ENCODE measurements at regions not wholly inside any gene's neighbourhood (a gene's known extent, or its start where the extent isn't known, plus 50 kb on each side); places are given as distances from the start of the nearest gene placed in this dataset.
"Not testable (repeated sequence)": the region's sequence is repeated elsewhere in the genome, so short reads cannot be mapped to it uniquely, and the experiment has no call there.

DNA sequence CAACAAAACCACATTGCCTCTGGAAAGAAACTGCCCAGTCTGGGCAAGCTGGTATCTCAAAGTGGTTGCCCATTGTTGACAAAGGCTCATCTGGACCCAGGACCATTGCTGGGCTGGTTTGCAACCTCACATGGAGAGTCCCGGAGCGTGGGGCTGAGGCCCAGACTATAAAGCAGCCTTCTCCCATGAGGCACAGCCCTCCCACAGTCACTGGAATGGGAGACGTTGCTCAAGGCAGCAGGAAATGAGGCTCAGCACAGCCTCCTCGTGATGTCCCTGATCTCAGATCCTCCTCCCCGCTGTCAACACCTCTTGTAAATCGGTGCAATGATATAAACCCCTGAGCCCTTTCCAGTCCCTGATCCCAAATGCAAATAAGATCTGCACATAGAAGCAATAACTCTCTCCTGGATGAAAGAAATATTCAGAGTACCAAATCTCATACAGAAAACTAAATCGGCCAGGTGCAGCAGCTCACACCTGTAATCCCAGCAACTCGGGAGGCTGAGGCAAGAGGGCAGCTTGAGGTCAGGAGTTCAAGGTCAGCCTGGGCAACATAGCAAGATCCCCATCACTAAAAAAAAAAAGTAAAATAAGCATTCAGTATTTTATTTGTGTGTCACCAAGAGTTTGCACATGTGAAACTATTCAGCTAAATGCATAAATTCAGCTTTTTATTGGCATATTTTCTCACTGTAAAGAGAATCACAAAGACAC is 103.0 kb upstream of the RREB1 start:
- DNase-seq (ENCODE audit: low read depth) = no peak
- TF ChIP-seq, protein P1, sequence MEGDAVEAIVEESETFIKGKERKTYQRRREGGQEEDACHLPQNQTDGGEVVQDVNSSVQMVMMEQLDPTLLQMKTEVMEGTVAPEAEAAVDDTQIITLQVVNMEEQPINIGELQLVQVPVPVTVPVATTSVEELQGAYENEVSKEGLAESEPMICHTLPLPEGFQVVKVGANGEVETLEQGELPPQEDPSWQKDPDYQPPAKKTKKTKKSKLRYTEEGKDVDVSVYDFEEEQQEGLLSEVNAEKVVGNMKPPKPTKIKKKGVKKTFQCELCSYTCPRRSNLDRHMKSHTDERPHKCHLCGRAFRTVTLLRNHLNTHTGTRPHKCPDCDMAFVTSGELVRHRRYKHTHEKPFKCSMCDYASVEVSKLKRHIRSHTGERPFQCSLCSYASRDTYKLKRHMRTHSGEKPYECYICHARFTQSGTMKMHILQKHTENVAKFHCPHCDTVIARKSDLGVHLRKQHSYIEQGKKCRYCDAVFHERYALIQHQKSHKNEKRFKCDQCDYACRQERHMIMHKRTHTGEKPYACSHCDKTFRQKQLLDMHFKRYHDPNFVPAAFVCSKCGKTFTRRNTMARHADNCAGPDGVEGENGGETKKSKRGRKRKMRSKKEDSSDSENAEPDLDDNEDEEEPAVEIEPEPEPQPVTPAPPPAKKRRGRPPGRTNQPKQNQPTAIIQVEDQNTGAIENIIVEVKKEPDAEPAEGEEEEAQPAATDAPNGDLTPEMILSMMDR (conservative IDR thresholded peaks at IDR 0.05; ENCODE audit: low read depth, low read length) = no peak

DNA sequence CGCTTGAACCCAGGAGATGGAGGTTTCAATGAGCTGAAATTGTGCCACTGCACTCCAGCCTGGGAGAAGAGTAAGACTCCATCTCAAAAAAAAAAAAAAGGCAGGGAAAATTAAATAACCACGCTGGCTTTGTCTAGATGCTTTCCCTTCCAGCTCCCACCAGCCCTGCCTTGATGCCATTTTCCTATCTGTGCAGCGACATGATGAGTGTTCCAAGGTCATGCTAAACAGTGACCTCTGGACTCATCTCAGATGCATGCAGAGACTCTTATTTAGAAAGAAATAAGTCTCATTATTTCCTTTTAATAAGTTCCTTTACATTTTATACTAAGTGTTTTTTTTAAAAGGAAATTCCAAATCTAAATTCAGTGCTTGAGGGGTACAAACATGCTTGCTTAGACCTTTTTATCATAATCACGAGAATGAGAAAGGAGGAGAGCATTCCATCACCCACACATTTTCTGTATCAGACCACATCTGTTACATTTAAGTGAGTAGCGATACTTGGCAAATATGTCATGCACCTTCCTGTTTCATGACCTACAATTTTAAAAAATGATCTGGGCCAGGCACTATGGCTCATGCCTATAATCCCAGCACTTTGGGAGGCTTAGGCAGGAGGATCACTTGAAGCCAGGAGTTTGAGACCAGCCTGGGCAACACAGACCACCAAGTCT is 101.1 kb upstream of the RREB1 start:
- TF ChIP-seq, protein P1 (conservative IDR thresholded peaks at IDR 0.05; ENCODE audit: low read depth, low read length) = no peak
- no peak for DNase-seq (ENCODE audit: low read depth)
- no peak overlapping the region for H3K4me3 ChIP-seq (ENCODE audit: low read length)

More for the DNA sequence above, 103.0 kb upstream of the RREB1 start:
- no peak overlapping the region for H3K4me3 ChIP-seq (ENCODE audit: low read length)

DNA sequence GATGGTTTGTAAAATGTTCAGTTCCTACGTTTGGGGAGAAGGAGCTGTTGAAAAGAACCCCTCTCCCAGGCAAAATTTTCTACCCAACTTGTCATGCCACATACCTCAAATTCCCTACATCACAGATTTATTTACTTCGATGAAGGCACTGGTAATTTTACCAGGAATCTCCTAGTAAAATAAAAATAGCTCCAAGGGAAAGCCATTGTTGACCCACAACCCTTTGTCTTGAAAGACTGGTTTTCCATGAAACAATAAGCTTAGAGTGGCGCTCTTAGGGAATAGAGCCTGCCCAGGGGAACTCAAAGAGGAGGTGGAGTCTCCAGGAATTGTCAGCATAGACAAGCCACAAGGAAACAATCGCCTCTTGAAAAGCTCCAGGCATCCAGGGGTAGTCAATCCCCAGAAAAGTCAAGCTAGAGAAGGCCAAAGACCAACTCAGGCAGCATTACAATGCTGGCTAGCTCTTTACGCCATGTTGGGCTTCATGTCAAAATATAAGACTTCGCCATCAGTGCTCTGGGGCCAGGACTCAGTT is 99.2 kb upstream of the RREB1 start:
- no peak overlapping the region for H3K4me3 ChIP-seq (ENCODE audit: low read length)
- DNase-seq (ENCODE audit: low read depth) = no peak
- TF ChIP-seq, protein P1 (conservative IDR thresholded peaks at IDR 0.05; ENCODE audit: low read depth, low read length) = no peak

DNA sequence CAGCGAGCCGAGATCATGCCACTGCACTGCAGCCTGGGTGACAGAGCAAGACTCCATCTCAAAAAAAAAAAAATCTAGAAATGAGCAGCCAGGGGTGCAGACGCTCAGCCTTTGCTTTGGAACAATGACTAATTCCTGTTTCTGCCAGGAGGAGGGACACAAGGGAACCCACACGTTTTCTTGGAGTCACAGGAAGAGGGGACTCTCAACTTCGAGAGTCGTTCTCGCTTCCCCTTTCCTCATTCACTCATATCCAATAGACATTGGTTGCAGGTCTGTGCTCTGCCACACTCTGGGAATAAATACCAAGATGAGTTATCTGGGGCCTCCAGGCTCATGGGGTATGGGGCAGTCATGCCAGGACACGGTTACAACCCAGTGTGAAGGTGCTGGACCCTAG is 91.5 kb upstream of the RREB1 start:
- TF ChIP-seq, protein P1 (conservative IDR thresholded peaks at IDR 0.05; ENCODE audit: low read depth, low read length) = no peak
- no peak for DNase-seq (ENCODE audit: low read depth)
- H3K4me3 ChIP-seq (ENCODE audit: low read length) = no peak overlapping the region

DNA sequence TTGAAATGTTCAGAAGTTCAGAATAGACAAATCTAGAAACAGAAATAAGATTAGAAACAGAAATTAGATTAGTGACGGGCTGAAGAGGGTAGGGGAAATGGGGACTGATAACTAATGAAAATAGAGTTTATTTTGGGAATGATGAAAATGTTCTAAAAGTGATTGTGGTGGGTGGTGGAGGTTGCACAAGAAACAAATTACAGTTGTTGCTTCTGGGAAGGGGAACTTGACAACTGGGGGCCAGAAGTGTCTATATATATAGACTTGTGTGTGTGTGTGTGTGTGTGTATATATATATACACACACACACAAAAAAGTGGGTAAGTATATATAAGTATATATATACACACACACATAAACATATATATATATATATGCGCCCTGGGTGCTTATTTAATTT is 86.5 kb upstream of the RREB1 start:
- TF ChIP-seq, protein P1 (conservative IDR thresholded peaks at IDR 0.05; ENCODE audit: low read depth, low read length) = no peak
- H3K4me3 ChIP-seq (ENCODE audit: low read length) = no peak overlapping the region
- no peak for DNase-seq (ENCODE audit: low read depth)

DNA sequence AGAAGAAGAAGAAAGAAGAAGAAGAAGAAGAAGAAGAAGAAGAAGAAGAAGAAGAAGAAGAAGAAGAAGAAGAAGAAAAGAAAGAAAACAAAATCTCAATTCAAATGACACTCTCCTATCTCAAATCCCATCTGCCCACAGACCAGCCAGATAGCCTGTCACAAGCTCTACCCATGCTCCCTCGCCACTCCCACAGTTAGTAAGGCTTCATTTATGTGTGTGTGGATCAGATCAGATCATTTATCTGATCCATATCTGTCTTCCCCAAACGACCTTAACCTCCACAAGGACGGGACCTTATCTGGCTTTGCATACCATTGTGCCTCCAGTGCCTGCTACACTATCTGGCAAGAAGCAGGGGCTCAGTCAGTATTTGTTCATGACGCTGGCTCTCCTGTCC is 81.9 kb upstream of the RREB1 start:
- TF ChIP-seq, protein P1 (conservative IDR thresholded peaks at IDR 0.05; ENCODE audit: low read depth, low read length) = no peak
- DNase-seq (ENCODE audit: low read depth) = no peak

DNA sequence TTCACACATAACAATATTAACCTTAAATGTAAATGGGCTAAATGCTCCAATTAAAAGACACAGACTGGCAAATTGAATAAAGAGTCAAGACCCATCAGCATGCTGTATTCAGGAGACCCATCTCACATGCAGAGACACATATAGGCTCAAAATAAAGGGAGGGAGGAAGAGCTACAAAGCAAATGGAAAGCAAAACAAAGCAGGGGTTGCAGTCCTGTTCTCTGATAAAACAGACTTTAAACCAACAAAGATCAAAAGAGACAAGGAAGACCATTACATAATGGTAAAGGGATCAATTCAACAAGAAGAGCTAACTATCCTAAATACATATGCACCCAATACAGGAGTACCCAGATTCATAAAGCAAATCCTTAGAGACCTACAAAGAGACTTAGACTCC is 78.8 kb upstream of the RREB1 start:
- H3K4me3 ChIP-seq (ENCODE audit: low read length); DNase-seq (ENCODE audit: low read depth): not testable (repeated sequence)

More for the DNA sequence above, 81.9 kb upstream of the RREB1 start:
- no peak overlapping the region for H3K4me3 ChIP-seq (ENCODE audit: low read length)

DNA sequence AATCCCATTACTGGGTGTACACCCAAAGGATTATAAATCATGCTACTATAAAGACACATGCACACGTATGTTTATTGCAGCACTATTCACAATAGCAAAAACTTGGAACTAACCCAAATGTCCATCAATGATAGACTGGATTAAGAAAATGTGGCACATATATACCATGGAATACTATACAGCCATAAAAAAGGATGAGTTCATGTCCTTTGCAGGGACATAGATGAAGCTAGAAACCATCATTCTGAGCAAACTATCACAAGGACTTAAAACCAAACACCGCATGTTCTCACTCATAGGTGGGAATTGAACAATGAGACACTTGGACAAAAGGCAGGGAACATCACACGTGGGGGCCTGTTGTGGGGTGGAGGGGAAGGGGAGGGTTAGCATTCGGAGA is 76.8 kb upstream of the RREB1 start:
- H3K4me3 ChIP-seq (ENCODE audit: low read length); DNase-seq (ENCODE audit: low read depth): not testable (repeated sequence)
